ENCODE measurements at regions not wholly inside any gene's neighbourhood (a gene's known extent, or its start where the extent isn't known, plus 50 kb on each side); places are given as distances from the start of the nearest gene placed in this dataset.

- TF ChIP-seq CTCF (IDR thresholded peaks at IDR 0.05 in 2 of 3, conservative IDR thresholded peaks at IDR 0.05 in 1 of 3; ENCODE audit: control insufficient read depth in 2 of 3, extremely low read depth in 1 of 3, insufficient read depth in 1 of 3, low read depth in 3 of 3, low read length in 3 of 3) = no peak
- no peak for TF ChIP-seq HDAC2 (IDR thresholded peaks at IDR 0.05)
- TF ChIP-seq IRF3 (IDR thresholded peaks at IDR 0.05) = no peak
- TF ChIP-seq TAF1 (IDR thresholded peaks at IDR 0.05; ENCODE audit: borderline replicate concordance, low read depth, low read length) = no peak
- no peak for TF ChIP-seq GABPA (IDR thresholded peaks at IDR 0.05; ENCODE audit: low read depth)
- no peak for TF ChIP-seq NR2F1 (conservative IDR thresholded peaks at IDR 0.05)
- TF ChIP-seq YBX1 (IDR thresholded peaks at IDR 0.05) = no peak
- TF ChIP-seq ASH2L (IDR thresholded peaks at IDR 0.05; ENCODE audit: borderline replicate concordance, low read depth) = no peak
- TF ChIP-seq ZNF622 (IDR thresholded peaks at IDR 0.05) = no peak
- no peak for TF ChIP-seq E2F8 (IDR thresholded peaks at IDR 0.05; ENCODE audit: low read depth, partially characterized antibody)
- no peak for TF ChIP-seq ZNF207 (IDR thresholded peaks at IDR 0.05; ENCODE audit: borderline replicate concordance)
- no peak for TF ChIP-seq POLR2A (IDR thresholded peaks at IDR 0.05; ENCODE audit: low read depth, low read length)
- TF ChIP-seq ZZZ3 (IDR thresholded peaks at IDR 0.05; ENCODE audit: control insufficient read depth, insufficient read length, low read depth) = no peak
Observed at GRCh38 chr15:70475921-70476320, 287.4 kb downstream of the UACA start.
